RWPE1 (cell line): ENCODE measurements at regions not wholly inside any gene's neighbourhood (a gene's known extent, or its start where the extent isn't known, plus 50 kb on each side); places are given as distances from the start of the nearest gene placed in this dataset.

ENCODE experiments used
- CTCF ChIA-PET: fragments of 350-600 bp; sonication (Branson Sonifier 250); formaldehyde crosslinking; extraction: SDS; loops from one replicate; lab custom pipeline; 2021; lab: Yijun Ruan, JAX
- POLR2A ChIA-PET: fragments of 400-600 bp; formaldehyde crosslinking; extraction: SDS; loops from one replicate; lab custom pipeline; 2020; ENCODE audit warnings: antibody characterized with exemption; ENCODE audit not compliant: low non-redundant PET; lab: Yijun Ruan, JAX
- DNase-seq: peaks from one replicate; pipeline ENCODE4 v3.0.0; 2012; ENCODE audit warnings: low spot score
- H3K27ac ChIP-seq: fragments of 450-650 bp; 2 replicates; pipeline ENCODE4 v1.5.1; 2017
- CTCF ChIP-seq: fragments of 450-650 bp; conservative IDR thresholded peaks from 2 replicates; pipeline ENCODE4 v1.5.1; 2017; ENCODE audit warnings: low read depth, mild to moderate bottlenecking

GRCh38 chr1:200329208-200329882 lies 80.5 kb downstream of the ZNF281 start:
- DNase-seq, result no peak
- ChIA-PET POLR2A (no interaction called here), CTCF (interaction anchor here (0.6 to 0.8 kb wide), 2 partner anchors 228 to 880 kb away, joined by 3 read pairs; no protein-coding TSS in a partner anchor)
- no peak for TF ChIP-seq CTCF
- no peak overlapping the region for H3K27ac ChIP-seq

GRCh38 chr1:200328379-200328778 lies 81.5 kb downstream of the ZNF281 start:
- CTCF ChIA-PET, result interaction anchor here (0.6 kb wide), 2 partner anchors 81 to 239 kb away, joined by 3 to 4 read pairs; partner anchors contain the start of gene ZNF281
- no peak for DNase-seq
- no peak overlapping the region for H3K27ac ChIP-seq
- POLR2A ChIA-PET, result no interaction called here
- TF ChIP-seq CTCF, result no peak

GRCh38 chr1:200323856-200324400 lies 85.9 kb downstream of the ZNF281 start:
- ChIA-PET CTCF (interaction anchor here (0.6 to 0.7 kb wide), 2 partner anchors 18 to 106 kb away, joined by 3 read pairs; no protein-coding TSS in a partner anchor), POLR2A (no interaction called here)
- TF ChIP-seq CTCF, result no peak
- peak; percentile 34 for DNase-seq
- H3K27ac ChIP-seq, result no peak overlapping the region

- POLR2A ChIA-PET, result no interaction called here
- no peak for DNase-seq
- no peak overlapping the region for H3K27ac ChIP-seq
- TF ChIP-seq CTCF, result no peak
- CTCF ChIA-PET, result interaction anchor here (0.6 to 1.1 kb wide), 2 partner anchors 169 to 290 kb away, joined by 3 read pairs; no protein-coding TSS in a partner anchor
Measured at GRCh38 chr1:200319148-200319547, 90.7 kb downstream of the ZNF281 start.

- no peak overlapping the region for H3K27ac ChIP-seq
- POLR2A ChIA-PET, result no interaction called here
- no peak for DNase-seq
- CTCF ChIA-PET, result interaction anchor here (1.0 kb wide), 1 partner anchor 27 kb away, joined by 4 read pairs; no protein-coding TSS in a partner anchor
- TF ChIP-seq CTCF, result no peak
Measured at GRCh38 chr1:200317236-200317635, 92.6 kb downstream of the ZNF281 start.

- ChIA-PET POLR2A (no interaction called here), CTCF (interaction anchor here (0.6 to 1.0 kb wide), 2 partner anchors 14 to 26 kb away, joined by 3 to 4 read pairs; no protein-coding TSS in a partner anchor)
- DNase-seq, result no peak
- no peak overlapping the region for H3K27ac ChIP-seq
- TF ChIP-seq CTCF, result no peak
Measured at GRCh38 chr1:200316148-200316803, 93.6 kb downstream of the ZNF281 start.
